ENCODE measurements at regions not wholly inside any gene's neighbourhood (a gene's known extent, or its start where the extent isn't known, plus 50 kb on each side); places are given as distances from the start of the nearest gene placed in this dataset.

DNA sequence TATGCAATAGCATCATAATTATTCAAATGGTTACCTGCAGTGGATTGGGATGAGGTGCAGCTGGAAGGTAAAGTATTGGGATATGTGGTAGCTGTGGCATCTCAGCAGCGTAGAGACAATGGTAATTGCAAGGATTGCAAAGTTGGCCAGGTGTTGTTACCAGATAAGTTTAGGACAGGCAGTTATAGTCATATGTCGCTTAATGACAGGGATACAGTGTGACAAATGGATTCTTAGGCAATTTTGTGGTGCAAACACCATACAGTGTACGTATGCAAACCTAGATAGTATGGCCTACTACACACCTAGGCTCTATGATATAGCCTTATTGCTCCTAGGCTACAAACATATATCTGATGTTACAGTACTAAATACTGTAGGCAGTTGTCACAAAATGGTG, 163.5 kb upstream of the LYZL2 start:
- no peak for DNase-seq (ENCODE audit: low read depth in 2 of 2)

DNA sequence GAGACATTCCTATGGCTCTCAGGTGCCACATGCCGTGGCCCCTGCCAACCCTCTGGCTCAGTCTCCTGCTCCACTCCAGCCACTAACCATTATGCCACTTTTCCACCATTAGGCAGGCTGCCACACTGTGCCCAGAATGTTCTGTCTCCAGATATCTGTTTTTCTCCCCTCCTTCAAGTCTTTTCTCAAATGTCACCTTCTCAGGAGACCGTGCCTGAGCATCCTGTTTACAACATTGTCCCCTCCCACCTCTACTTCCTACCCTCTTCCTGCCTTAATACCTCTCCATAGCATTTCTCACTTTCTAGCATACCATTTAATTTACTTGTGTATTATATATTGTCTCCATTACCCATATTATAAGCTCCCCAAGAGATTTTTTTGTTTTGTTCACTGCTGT, 162.5 kb upstream of the LYZL2 start:
- no peak for DNase-seq (ENCODE audit: low read depth in 2 of 2)

DNA sequence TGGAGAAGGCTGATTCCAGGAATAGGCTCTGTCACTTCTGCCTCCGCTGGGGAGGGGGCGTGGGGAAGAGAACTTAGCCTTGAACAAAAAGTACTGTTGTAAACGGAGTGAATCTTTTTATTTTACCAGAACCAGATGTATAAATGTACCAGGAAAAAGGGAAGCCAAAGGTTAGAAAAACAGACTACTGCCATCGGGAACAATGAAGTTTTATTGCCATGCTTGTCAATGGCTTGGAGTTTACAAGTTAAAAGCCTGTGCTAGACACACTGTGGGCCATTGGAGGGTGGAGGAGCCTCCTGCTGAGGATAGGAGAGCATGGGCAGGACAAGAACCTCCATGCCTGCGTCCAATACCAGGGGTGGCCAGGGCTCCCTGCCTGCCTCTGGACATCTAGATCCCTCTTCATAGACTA, 161.7 kb upstream of the LYZL2 start:
- no peak for DNase-seq (ENCODE audit: low read depth in 2 of 2)

DNA sequence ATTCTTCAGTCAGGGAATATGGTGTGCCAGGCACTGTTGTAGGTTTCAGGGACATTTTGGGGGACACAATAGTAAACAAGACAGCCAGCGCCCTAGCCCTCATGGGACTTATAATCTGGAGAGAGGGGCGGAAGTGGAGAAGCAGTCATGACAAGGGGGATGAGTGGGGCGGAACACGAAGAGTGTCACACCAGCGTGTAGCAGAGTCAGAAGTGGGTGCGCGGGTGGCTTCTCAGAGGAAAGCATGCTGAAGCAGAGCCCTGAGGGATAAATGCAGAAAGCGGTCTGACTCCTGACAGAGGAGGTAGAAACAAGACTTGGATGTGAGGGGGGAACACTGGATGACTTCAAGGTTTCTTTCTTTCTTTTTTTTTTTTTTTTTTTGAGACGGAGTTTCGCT, 160.3 kb upstream of the LYZL2 start:
- no peak for DNase-seq (ENCODE audit: low read depth in 2 of 2)

DNA sequence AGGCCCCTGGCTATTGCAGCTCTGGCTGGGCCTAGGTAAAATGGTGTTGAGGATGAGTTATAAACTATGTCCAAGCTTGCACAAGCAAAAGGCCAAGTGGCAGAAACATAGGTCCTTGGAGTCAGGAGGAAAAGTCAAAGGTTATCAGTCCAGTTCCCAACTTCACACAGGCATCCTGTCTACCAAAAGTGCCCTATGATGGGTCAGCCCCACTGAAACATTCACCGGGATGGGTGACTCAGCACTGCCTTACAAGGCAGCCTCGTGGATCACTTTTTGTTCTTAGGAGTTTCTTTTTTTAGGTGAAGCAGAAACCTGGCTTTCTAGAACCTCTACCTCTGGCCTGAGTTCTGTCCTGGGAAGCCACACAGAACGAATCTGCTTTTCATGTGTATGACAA, 158.8 kb upstream of the LYZL2 start:
- no peak for DNase-seq (ENCODE audit: low read depth in 2 of 2)

DNA sequence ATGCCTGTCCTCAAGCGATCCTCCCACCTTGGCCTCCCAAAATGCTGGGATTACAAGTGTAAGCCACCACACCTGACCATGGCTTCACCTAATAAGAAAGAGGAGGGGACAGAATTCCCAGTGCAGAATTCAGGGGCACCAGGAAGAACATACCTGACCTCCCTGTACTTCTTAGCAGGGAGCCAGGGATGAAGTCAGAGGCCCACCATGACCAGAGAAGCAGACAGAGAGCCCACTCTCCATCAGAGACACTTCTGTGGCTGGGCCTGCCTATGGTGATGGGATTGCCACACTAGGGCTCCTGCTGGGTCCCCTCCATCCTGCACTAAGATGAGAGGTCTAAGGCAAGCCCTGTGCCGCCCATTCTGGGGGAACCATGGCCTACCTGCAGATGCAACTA, 157.4 kb upstream of the LYZL2 start:
- DNase-seq (ENCODE audit: low read depth in 2 of 2), result no peak

DNA sequence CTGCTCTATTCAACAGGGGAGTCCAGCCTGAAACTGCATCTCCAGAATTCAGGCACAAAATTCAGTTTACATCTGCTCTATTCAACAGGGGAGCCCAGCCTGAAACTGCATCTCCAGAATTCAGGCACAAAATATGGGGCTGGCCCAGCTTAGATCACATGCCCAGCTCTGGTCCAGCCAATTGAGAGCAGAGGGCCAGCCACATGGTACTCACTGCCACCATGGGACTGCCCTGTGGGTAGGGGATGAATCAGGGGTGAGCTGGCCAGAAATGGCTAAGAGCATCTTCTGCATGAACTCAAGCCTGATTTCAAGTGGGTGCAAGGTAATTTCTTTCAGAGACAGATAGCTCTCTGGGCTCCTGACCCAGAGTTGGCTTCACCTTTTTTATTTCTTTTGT, 156.6 kb upstream of the LYZL2 start:
- no peak for DNase-seq (ENCODE audit: low read depth in 2 of 2)

DNA sequence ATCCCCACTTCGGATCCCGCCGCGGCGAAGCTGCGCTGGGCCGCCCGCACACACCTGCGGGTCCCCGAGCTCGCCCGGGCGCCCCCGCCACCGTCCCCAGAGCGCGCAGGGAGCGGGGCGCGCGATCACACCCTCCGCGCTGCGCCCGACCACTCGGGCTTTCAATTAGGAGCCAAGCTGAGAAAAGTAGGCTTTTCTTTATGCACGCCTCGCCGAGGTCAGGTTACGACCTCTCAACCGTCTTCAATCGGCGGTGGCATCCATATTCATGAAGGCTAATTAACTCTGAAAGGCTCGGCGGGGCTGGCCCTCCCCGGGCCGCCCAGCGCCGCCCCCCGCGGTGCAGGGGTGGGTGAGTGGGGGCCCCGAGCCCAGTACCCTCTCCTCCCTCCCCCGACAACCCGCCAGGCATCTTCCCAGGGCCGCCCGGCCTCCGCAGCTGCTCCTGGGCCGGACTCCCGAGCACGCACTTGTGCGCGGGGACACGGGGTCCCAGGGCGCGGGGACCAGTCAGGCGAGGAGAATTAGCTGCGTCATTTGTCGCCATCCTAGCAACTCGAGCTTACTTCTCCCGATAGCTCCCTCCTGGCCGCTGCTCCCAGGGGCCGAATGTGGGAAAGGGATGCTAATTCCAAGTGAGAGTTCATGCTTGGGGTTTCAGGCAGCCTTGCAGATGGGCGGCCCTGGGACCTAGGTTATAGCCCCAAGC, 155.5 kb upstream of the LYZL2 start:
- DNase-seq (ENCODE audit: low read depth in 2 of 2), result peak in 1 of 2 donors; percentile 7

DNA sequence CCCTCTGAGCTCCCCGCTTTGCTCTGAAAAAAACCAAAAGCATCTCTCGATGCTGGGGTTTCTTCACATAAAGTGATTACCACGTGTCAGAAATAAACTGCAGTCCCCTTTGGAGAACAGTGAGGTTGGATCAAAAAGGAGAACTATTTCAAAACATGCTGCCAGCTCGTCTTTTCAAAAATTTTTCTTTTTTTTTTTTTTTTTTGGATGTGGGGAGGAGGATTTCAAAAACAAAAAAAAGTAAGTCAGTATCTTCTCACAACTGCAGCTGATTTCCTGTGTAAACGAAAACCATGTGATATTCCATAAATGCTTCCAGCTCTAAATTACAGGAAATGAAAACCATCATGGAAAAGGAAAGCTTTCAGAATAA, 155.0 kb upstream of the LYZL2 start:
- no peak for DNase-seq (ENCODE audit: low read depth in 2 of 2)

DNA sequence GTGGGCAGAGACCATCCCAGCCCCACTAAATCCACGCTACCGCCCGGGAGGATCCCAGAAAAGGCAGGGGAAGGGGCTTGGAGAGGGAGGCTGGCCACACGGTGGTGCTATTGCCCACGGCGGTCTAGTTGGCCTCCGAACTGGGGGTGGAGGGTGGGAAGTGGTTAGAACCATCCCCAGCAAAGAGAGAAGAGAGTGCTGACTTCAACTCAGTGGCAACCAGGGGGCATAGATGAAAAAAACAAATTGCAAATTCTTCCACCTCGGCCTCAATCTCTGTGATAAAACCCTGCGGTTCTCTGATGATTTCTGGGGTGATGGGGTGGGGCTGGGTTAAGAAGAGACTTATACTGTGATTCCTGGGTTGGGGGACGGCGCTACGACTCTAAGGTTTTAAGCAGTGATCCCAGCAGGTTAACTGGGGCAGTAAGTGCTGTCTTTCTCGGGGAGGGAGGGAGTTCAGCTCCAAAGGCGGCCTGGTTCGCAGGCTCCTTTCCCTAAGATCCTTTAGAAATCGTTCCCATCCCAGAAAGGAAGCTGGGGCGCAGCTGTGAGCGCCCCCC, 154.5 kb upstream of the LYZL2 start:
- peak; percentile 73 to 78 for DNase-seq (ENCODE audit: low read depth in 2 of 2)

DNA sequence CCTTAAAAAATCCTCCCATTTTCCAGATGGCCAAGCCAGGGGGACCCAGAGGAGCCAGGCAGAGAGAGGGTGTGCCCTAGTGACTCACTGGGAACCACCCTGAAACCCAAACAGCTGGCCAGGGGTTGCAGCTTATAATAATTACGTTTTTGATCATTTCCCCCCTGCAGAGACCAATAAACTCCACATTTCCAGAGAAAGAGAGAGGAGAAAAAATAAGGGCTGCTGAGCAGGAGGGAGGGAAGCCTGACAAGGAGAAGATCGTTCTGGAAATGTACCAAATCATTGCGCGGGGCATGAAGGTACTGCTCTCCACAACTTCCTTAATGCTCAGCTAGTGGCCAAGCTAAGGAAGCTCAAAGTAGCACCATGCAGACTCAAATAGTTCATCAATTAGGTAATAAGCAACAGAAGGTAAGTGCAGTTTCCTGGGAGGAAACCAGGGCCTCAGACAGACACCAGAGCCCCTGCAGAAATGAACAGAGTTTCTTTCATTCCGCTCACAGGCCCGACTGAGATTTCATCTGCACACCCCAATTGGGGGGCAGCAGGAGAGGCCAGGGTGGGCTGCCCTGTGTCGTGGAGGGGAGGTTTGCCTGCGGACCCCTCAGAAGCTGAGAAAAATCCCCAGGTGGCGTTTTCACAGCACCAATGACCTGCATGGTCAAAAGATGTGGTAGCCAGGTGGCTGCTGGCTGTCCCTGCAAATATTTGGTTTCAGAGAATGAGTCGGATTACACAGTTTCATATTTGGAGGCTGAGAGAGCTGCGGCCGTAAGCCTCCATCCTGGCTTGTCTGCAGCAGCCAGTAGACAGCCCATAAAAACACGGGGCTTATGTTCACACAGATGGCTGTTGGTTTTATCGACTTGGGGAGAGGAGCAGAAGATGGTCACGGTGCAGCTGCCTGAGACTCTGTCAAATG, 153.2 kb upstream of the LYZL2 start:
- no peak for DNase-seq (ENCODE audit: low read depth in 2 of 2)

DNA sequence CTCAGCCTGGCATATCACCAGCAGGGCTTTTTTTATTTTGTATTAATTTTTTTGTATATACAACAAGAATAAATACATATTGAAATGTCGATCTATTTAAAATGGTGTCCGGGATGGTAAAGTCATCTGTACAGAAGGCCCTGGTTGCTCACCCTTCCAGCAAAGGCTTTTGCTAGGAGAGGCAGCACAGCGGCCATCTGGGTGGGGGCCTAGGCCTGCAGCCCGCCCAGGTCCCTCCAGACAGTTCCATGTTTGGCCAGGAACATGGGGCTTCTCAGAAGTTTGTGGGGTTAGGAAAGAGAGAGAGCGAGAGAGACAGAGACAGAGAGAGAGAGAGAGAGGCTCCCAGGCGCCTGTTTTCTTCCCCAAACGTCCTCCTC, 152.6 kb upstream of the LYZL2 start:
- no peak for DNase-seq (ENCODE audit: low read depth in 2 of 2)

DNA sequence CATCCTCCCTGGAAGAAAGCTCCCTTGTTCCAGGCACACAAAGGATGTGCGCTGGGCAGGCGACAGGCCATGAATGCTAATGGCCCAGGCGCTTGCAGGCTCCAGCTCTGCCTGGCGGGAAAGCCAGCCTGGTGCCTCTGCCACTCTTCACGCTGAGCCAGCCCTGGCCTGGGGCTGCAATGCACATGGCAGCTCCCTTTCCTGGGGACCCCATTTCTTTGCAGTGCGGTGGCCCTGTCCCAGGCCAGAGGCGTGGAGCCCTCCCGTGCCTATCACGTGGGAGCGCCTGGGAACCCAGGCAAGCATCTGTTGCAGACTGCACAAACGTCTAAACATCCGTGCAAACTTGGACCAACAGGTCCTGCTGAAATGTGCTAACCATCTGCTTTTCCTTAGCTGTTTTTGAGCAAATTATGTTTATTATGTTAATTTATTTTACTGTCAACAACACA, 152.1 kb upstream of the LYZL2 start:
- DNase-seq (ENCODE audit: low read depth in 2 of 2), result no peak

DNA sequence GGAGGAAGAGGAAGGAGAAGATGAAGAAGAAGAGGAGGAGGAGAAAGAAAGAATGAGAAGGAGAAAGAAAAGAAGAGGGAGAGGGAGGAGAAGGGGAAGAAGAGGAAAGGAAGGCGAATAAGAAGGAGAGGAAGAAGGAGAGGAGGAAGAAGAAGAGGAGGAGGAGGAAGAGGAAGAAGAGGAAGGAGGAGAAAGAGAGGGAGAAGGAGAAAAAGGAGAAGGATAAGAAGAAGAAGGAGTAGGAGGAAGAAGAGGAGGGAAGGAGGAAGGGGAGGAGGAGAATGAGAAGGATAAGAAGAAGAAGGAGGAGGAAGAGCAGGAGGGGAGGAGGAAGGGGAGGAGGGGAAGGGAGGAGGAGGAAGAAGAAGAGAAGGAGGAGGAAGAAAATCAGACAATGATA, 149.2 kb upstream of the LYZL2 start:
- no peak for DNase-seq (ENCODE audit: low read depth in 2 of 2)

DNA sequence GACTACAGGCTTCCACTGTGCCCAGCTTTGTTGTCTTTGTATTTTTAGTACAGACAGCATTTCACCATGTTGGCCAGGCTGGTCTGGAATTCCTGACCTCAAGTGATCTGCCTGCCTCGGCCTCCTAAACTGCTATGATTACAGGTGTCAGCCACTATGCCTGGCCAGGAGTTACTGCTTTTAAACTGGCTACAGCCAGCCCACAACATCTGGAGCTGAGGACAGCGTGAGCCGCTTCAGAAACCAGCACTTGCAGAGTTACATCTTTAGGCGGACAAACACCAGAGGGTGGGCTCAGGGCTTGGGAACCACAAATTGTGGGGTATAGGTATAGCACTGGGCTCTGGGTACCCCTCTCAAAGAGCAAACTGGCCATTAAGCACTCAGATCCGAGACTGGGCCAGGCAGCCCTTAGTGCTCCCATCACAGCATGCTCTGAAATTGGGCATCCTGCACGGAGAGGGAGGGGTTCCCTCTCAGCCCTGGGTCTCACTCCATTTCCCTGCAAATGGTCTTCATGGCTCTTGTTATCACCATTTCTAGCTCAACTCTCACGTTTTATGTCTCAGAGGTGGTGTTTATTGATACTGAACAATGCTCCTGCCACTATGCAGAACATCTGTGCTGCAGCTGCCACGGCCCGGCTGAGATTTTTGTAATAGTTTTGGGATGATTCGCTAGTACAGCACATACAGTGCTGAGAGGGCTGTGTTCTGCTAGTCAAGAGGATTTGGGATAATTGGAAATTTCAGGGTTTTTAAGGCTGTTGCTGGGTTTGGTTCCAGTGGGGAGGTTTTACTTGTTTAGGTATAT, 146.4 kb upstream of the LYZL2 start:
- no peak for DNase-seq (ENCODE audit: low read depth in 2 of 2)

DNA sequence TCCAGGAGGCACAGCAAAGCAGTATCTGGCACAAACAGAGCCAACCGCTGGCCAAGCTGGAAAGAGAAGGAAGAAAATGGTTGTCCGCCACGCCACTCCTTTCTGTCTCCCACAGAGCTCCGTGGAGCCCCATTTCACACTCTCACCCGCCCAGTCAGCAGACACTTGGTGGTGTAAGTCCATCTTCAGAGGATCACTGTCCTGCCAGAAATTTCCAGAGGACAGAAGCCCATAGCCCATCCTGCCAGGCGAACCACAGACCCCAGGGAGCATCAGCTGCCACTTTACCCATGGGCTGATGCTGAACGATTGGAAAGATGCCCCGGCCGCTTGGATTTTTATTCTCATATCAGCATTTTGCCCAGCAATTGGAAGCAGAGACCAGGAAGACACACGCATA, 144.7 kb upstream of the LYZL2 start:
- DNase-seq (ENCODE audit: low read depth in 2 of 2), result no peak

DNA sequence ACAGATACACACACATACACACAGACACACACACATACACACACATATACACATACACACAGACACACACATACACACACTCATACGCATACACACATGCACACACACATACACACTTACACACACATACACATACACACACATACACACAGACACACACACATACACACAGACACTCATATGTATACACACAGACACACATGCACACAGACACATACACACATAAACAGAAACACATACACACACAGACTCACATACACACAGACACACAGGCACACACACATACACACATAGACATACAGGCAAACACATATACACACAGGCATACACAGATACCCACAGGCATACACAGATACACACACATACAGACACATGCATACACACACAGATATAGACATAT, 143.9 kb upstream of the LYZL2 start:
- DNase-seq (ENCODE audit: low read depth in 2 of 2), result no peak

DNA sequence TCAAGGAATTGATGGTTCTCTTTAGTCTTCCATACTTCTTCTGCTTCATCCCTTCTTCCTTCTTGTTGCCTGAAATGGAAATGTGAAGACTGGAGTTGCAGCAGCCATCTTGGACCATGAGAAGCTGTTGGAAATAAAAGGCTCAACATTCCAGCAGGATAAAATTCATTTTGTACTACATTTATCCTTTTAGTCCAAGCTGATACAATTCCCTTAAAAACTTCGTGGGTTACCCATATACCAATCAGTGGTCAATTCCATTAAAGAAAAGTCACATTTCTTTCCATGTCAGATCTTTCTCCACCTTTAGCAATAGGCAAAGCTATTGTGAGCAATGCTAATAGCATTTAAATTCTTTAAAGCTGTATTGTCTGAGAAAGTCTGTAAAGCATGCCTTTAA, 141.3 kb upstream of the LYZL2 start:
- no peak for DNase-seq (ENCODE audit: low read depth in 2 of 2)

DNA sequence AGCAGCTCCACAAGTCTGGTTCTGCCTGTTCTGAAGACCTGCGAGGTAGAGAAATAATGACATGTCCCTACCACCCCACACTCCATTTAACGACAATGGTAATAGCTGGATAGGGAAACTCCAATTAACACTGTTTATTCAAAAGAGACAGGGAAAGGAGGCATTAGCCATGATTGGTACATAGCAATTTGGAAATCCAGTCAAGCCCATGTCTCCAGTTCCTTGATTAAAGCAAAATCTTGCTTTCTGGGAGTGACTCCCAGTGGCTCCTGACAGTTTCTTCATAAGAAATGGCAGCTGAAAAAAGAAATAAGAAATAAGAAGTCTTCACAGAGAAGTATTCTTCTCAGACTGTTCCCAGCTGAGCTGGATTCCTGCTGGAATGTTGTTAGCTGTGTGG, 140.7 kb upstream of the LYZL2 start:
- no peak for DNase-seq (ENCODE audit: low read depth in 2 of 2)

DNA sequence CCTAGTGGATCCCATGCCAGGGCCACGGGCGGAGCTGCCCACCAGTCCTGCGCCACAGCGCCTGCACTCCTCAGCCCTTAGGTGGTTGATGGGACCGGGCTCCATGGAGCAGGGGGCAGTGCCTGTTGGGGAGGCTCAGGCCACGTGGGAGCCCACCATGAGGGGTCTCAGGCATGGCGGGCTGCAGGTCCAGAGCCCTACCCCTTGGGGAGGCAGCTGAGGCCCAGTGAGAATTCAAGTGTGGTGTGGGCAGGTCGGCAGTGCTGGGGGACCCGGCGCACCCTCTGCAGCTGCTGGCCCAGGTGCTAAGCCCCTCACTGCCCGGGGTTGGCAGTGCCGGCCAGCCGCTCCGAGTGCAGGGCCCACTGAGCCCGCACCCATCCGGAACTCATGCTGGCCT, 139.8 kb upstream of the LYZL2 start:
- no peak for DNase-seq (ENCODE audit: low read depth in 2 of 2)

DNA sequence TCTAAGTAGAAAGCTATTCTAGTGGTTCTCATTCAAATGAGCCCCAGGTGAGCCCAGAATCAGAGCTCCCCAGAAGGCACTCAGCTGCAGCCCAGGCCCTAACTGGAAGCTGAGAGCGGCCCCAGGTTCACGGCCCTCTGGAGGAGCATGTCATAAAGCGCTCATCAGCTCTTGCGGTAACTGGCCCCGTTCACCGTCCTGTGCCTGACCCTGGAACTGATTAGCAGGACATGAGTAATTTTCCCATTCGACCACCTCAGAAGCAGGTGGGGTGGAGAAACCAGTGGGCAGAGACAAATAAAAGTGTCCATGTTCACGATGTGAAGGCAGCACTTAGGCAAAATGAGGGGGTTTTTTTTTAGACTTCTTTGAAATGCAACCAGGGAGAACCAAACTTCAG, 136.1 kb upstream of the LYZL2 start:
- no peak for DNase-seq (ENCODE audit: low read depth in 2 of 2)

DNA sequence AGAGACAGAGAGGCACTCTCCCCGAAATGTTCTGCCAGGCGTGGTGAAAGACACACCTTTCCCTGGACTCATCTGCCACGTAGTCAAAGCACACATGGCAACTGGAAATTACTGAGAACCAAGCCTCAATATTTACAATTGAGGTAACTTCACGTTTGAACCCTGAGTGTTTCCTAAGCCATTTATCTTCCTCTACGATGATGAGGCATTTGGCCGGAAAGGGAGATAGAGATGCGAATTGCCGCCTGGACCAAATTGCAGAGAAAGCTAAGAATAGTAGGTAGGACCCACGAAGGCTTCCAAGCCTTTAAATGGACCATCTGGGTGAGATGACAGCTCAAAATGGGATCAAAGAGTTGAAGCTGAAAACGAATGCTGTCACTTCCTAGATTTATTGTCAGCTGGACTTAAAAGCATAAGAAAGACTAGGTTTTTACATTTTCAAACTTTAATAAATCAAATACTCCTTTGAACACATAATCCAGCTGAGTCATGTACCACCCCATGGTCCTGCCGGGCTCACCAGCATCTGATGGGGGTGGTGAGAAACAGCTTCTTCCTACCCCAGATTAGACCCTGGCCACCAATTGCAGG, 135.6 kb upstream of the LYZL2 start:
- no peak for DNase-seq (ENCODE audit: low read depth in 2 of 2)

Measured in activated CD4-positive, alpha-beta T cell treated with anti-CD3 and anti-CD28 coated beads for 24 hours (primary cell).